ENCODE measurements at regions not wholly inside any gene's neighbourhood (a gene's known extent, or its start where the extent isn't known, plus 50 kb on each side); places are given as distances from the start of the nearest gene placed in this dataset. TPM values are rescaled to one million over a fixed set of nuclear protein-coding genes. Genes with fewer than 3 reads are reported as not detected.

- WGBS (ENCODE audit: insufficient coverage) = no CpG with 5 or more reads among the region's 2 CpGs
- H3K9me3 ChIP-seq (ENCODE audit: control insufficient read depth, insufficient read depth, low read length) = no peaks in the 10 kb centered on the region
- no peaks in the 10 kb centered on the region for H3K4me1 ChIP-seq (ENCODE audit: control insufficient read depth, insufficient read depth, low read length)
- no peaks in the 10 kb centered on the region for H3K27me3 ChIP-seq (ENCODE audit: control insufficient read depth, insufficient read depth, low read length)
- peak in 2 of 6 donors; percentile 9 to 12 for DNase-seq (ENCODE audit: low read depth in 4 of 6, low spot score in 6 of 6)
- H3K36me3 ChIP-seq (ENCODE audit: control insufficient read depth, insufficient read depth, low read length) = no peaks in the 10 kb centered on the region
- H3K27ac ChIP-seq (ENCODE audit: low read depth, low read length) = no peak overlapping the region
- H3K4me3 ChIP-seq (ENCODE audit: low read depth, low read length) = no peak overlapping the region
Observed at GRCh38 chr4:107120661-107121060, 84.5 kb upstream of the DKK2 start.

- H3K9me3 ChIP-seq (ENCODE audit: control insufficient read depth, insufficient read depth, low read length) = no peaks in the 10 kb centered on the region
- H3K27me3 ChIP-seq (ENCODE audit: control insufficient read depth, insufficient read depth, low read length) = no peaks in the 10 kb centered on the region
- H3K4me1 ChIP-seq (ENCODE audit: control insufficient read depth, insufficient read depth, low read length) = no peaks in the 10 kb centered on the region
- no peak for DNase-seq (ENCODE audit: low read depth in 4 of 6, low spot score in 6 of 6)
- H3K27ac ChIP-seq (ENCODE audit: low read depth, low read length) = no peak overlapping the region
- WGBS (ENCODE audit: insufficient coverage) = no CpG with 5 or more reads among the region's 1 CpG
- H3K36me3 ChIP-seq (ENCODE audit: control insufficient read depth, insufficient read depth, low read length) = no peaks in the 10 kb centered on the region
- H3K4me3 ChIP-seq (ENCODE audit: low read depth, low read length) = no peak overlapping the region
Observed at GRCh38 chr4:107117726-107118125, 81.6 kb upstream of the DKK2 start.

- WGBS (ENCODE audit: insufficient coverage) = 86% methylated on average over 1 of the region's 5 CpGs
- Histone ChIP-seq H3K36me3 (ENCODE audit: control insufficient read depth, insufficient read depth, low read length) (no peaks in the 10 kb centered on the region), H3K9me3 (ENCODE audit: control insufficient read depth, insufficient read depth, low read length) (no peaks in the 10 kb centered on the region), H3K27ac (ENCODE audit: low read depth, low read length) (no peak overlapping the region), H3K27me3 (ENCODE audit: control insufficient read depth, insufficient read depth, low read length) (no peaks in the 10 kb centered on the region), H3K4me3 (ENCODE audit: low read depth, low read length) (no peak overlapping the region), H3K4me1 (ENCODE audit: control insufficient read depth, insufficient read depth, low read length) (no peaks in the 10 kb centered on the region)
- DNase-seq (ENCODE audit: low read depth in 4 of 6, low spot score in 6 of 6) = no peak
Observed at GRCh38 chr4:107115185-107115847, 79.2 kb upstream of the DKK2 start.

- H3K4me1 ChIP-seq (ENCODE audit: control insufficient read depth, insufficient read depth, low read length) = no peaks in the 10 kb centered on the region
- no peak for DNase-seq (ENCODE audit: low read depth in 4 of 6, low spot score in 6 of 6)
- no peak overlapping the region for H3K4me3 ChIP-seq (ENCODE audit: low read depth, low read length)
- H3K27me3 ChIP-seq (ENCODE audit: control insufficient read depth, insufficient read depth, low read length) = no peaks in the 10 kb centered on the region
- no peaks in the 10 kb centered on the region for H3K36me3 ChIP-seq (ENCODE audit: control insufficient read depth, insufficient read depth, low read length)
- WGBS (ENCODE audit: insufficient coverage) = no CpG with 5 or more reads among the region's 2 CpGs
- no peaks in the 10 kb centered on the region for H3K9me3 ChIP-seq (ENCODE audit: control insufficient read depth, insufficient read depth, low read length)
- H3K27ac ChIP-seq (ENCODE audit: low read depth, low read length) = no peak overlapping the region
Observed at GRCh38 chr4:107114059-107114458, 77.9 kb upstream of the DKK2 start.

GRCh38 chr4:107098401-107098800 is 62.3 kb upstream of the DKK2 start:
- H3K27ac ChIP-seq (ENCODE audit: low read depth, low read length) = no peak overlapping the region
- 80% methylated on average over 1 of the region's 2 CpGs for WGBS (ENCODE audit: insufficient coverage)
- no peaks in the 10 kb centered on the region for H3K27me3 ChIP-seq (ENCODE audit: control insufficient read depth, insufficient read depth, low read length)
- no peaks in the 10 kb centered on the region for H3K36me3 ChIP-seq (ENCODE audit: control insufficient read depth, insufficient read depth, low read length)
- DNase-seq (ENCODE audit: low read depth in 4 of 6, low spot score in 6 of 6) = no peak
- no peaks in the 10 kb centered on the region for H3K4me1 ChIP-seq (ENCODE audit: control insufficient read depth, insufficient read depth, low read length)
- no peak overlapping the region for H3K4me3 ChIP-seq (ENCODE audit: low read depth, low read length)
- no peaks in the 10 kb centered on the region for H3K9me3 ChIP-seq (ENCODE audit: control insufficient read depth, insufficient read depth, low read length)

GRCh38 chr4:107094976-107095375 is 58.9 kb upstream of the DKK2 start:
- Histone ChIP-seq H3K4me3 (ENCODE audit: low read depth, low read length) (no peak overlapping the region), H3K9me3 (ENCODE audit: control insufficient read depth, insufficient read depth, low read length) (peaks cover 2% of the 10 kb centered on the region), H3K36me3 (ENCODE audit: control insufficient read depth, insufficient read depth, low read length) (no peaks in the 10 kb centered on the region), H3K27me3 (ENCODE audit: control insufficient read depth, insufficient read depth, low read length) (no peaks in the 10 kb centered on the region), H3K4me1 (ENCODE audit: control insufficient read depth, insufficient read depth, low read length) (no peaks in the 10 kb centered on the region), H3K27ac (ENCODE audit: low read depth, low read length) (no peak overlapping the region)
- WGBS (ENCODE audit: insufficient coverage) = 97% methylated on average over 3 of the region's 3 CpGs
- DNase-seq (ENCODE audit: low read depth in 4 of 6, low spot score in 6 of 6) = no peak

- Histone ChIP-seq H3K4me3 (ENCODE audit: low read depth, low read length) (no peak overlapping the region), H3K27ac (ENCODE audit: low read depth, low read length) (no peak overlapping the region), H3K36me3 (ENCODE audit: control insufficient read depth, insufficient read depth, low read length) (no peaks in the 10 kb centered on the region), H3K27me3 (ENCODE audit: control insufficient read depth, insufficient read depth, low read length) (no peaks in the 10 kb centered on the region), H3K4me1 (ENCODE audit: control insufficient read depth, insufficient read depth, low read length) (no peaks in the 10 kb centered on the region), H3K9me3 (ENCODE audit: control insufficient read depth, insufficient read depth, low read length) (peaks cover 2% of the 10 kb centered on the region)
- WGBS (ENCODE audit: insufficient coverage) = 100% methylated on average over 2 of the region's 2 CpGs
- DNase-seq (ENCODE audit: low read depth in 4 of 6, low spot score in 6 of 6) = peak in 1 of 6 donors; percentile 4
Observed at GRCh38 chr4:107094332-107094731, 58.2 kb upstream of the DKK2 start.

Small RNA genes lying in the stretch of these regions (small RNA-seq; reads per million reads assigned to genes)
- not detected for gene RNU6-551P (ENCODE audit: low replicate concordance)

Measured in spinal cord (tissue), 10 donors.